ENCODE measurements at regions not wholly inside any gene's neighbourhood (a gene's known extent, or its start where the extent isn't known, plus 50 kb on each side); places are given as distances from the start of the nearest gene placed in this dataset.

GRCh38 chr11:23399995-23400394 lies 539.7 kb upstream of the CCDC179 start:
- TF ChIP-seq CTCF (IDR thresholded peaks at IDR 0.05; ENCODE audit: insufficient read depth, low read depth, low read length) (no peak), EZH2 (IDR thresholded peaks at IDR 0.05; ENCODE audit: insufficient read depth, low read length) (no peak)
